ENCODE measurements at regions not wholly inside any gene's neighbourhood (a gene's known extent, or its start where the extent isn't known, plus 50 kb on each side); places are given as distances from the start of the nearest gene placed in this dataset.

GRCh38 chr15:97838606-97839210 lies 121.8 kb upstream of the ARRDC4 start:
- no peaks in the 10 kb centered on the region for H3K36me3 Mint-ChIP-seq
- H3K9me3 Mint-ChIP-seq = peaks cover 6% of the 10 kb centered on the region

GRCh38 chr15:97840501-97840900 lies 120.0 kb upstream of the ARRDC4 start:
- no peaks in the 10 kb centered on the region for H3K9me3 Mint-ChIP-seq
- H3K27me3 Mint-ChIP-seq = no peaks in the 10 kb centered on the region
- no peak overlapping the region for H3K27ac Mint-ChIP-seq
- no peak overlapping the region for H3K4me3 Mint-ChIP-seq
- H3K4me1 Mint-ChIP-seq = no peaks in the 10 kb centered on the region
- no peaks in the 10 kb centered on the region for H3K36me3 Mint-ChIP-seq

More at GRCh38 chr15:97838606-97839210, 121.8 kb upstream of the ARRDC4 start:
- Mint-ChIP-seq H3K27me3 (peaks cover 2% of the 10 kb centered on the region), H3K4me3 (no peak overlapping the region), H3K27ac (no peak overlapping the region), H3K4me1 (no peaks in the 10 kb centered on the region)

GRCh38 chr15:97841558-97841957 lies 118.9 kb upstream of the ARRDC4 start:
- no peaks in the 10 kb centered on the region for H3K36me3 Mint-ChIP-seq
- H3K27ac Mint-ChIP-seq = no peak overlapping the region
- no peak overlapping the region for H3K4me3 Mint-ChIP-seq
- peaks cover under 1% of the 10 kb centered on the region for H3K27me3 Mint-ChIP-seq
- no peaks in the 10 kb centered on the region for H3K4me1 Mint-ChIP-seq
- no peaks in the 10 kb centered on the region for H3K9me3 Mint-ChIP-seq

GRCh38 chr15:97849183-97849582 lies 111.3 kb upstream of the ARRDC4 start:
- H3K27me3 Mint-ChIP-seq = peaks cover 4% of the 10 kb centered on the region
- H3K27ac Mint-ChIP-seq = no peak overlapping the region
- no peaks in the 10 kb centered on the region for H3K4me1 Mint-ChIP-seq
- H3K4me3 Mint-ChIP-seq = no peak overlapping the region
- H3K9me3 Mint-ChIP-seq = no peaks in the 10 kb centered on the region
- no peaks in the 10 kb centered on the region for H3K36me3 Mint-ChIP-seq

- Mint-ChIP-seq H3K27ac (no peak overlapping the region), H3K9me3 (peaks cover 5% of the 10 kb centered on the region), H3K4me1 (no peaks in the 10 kb centered on the region), H3K36me3 (no peaks in the 10 kb centered on the region), H3K27me3 (peaks cover 1% of the 10 kb centered on the region), H3K4me3 (no peak overlapping the region)
Observed at GRCh38 chr15:97858296-97858695, 102.2 kb upstream of the ARRDC4 start.

DNA sequence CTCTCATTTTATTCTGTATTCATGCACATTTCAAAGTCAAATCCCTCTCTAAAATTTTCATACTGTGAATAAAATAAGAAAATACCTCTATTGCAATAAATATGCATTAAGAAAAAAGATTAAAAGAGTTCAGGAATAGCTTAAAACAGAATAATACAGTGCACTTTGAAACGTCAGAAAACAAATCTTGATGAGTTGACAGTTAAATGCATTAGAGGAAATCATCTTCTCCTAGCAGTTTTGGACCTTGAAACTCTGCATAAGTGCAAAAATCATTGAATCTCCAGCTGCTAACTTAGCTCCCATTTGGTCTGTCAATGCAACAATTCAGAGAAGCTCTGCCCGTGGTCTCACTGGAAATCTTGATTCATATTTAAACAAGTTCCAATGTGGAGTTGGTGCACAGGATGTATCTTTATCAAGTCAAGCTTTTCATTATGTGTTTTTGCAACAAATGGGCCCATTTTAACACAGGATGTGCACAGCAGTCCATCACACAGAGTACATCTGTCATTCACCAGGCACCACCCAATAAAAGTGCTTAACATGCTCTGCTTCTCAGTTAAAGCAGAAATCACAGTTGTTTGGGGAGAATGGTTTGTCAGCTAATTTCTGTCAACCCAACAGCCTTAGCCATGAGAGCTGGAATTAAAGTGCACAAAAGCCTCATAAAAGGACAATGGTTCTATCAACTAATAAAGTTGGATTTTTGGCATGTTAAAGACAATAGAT lies 98.8 kb upstream of the ARRDC4 start:
- H3K9me3 Mint-ChIP-seq = peaks cover 5% of the 10 kb centered on the region
- no peak overlapping the region for H3K4me3 Mint-ChIP-seq
- H3K36me3 Mint-ChIP-seq = no peaks in the 10 kb centered on the region
- no peaks in the 10 kb centered on the region for H3K4me1 Mint-ChIP-seq
- no peak overlapping the region for H3K27ac Mint-ChIP-seq
- peaks cover 3% of the 10 kb centered on the region for H3K27me3 Mint-ChIP-seq

- H3K4me3 Mint-ChIP-seq = no peak overlapping the region
- H3K36me3 Mint-ChIP-seq = no peaks in the 10 kb centered on the region
- H3K9me3 Mint-ChIP-seq = peaks cover 5% of the 10 kb centered on the region
- no peak overlapping the region for H3K27ac Mint-ChIP-seq
- peaks cover 7% of the 10 kb centered on the region for H3K27me3 Mint-ChIP-seq
- no peaks in the 10 kb centered on the region for H3K4me1 Mint-ChIP-seq
Observed at GRCh38 chr15:97866959-97867358, 93.5 kb upstream of the ARRDC4 start.

DNA sequence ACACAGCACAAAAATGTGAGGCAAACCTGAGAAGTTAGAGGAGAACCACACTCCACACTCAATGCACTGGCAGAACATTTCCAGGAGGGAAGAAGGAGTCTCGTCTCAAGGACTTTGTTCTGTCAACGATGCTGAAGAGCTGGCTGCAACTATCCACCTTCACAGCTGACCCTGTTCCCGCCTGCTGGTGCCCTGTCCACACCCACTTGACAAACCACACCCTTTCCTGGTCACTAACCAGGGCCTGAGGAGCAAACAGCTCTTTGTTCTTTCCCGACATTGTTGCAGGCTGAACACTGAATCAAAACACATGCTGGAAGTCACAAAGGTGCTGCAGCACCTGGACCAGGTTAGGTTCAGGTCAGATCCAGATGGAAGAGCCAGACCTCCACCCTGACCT lies 92.6 kb upstream of the ARRDC4 start:
- H3K4me1 Mint-ChIP-seq = no peaks in the 10 kb centered on the region
- no peaks in the 10 kb centered on the region for H3K9me3 Mint-ChIP-seq
- H3K27ac Mint-ChIP-seq = no peak overlapping the region
- no peak overlapping the region for H3K4me3 Mint-ChIP-seq
- no peaks in the 10 kb centered on the region for H3K36me3 Mint-ChIP-seq
- peaks cover 7% of the 10 kb centered on the region for H3K27me3 Mint-ChIP-seq

DNA sequence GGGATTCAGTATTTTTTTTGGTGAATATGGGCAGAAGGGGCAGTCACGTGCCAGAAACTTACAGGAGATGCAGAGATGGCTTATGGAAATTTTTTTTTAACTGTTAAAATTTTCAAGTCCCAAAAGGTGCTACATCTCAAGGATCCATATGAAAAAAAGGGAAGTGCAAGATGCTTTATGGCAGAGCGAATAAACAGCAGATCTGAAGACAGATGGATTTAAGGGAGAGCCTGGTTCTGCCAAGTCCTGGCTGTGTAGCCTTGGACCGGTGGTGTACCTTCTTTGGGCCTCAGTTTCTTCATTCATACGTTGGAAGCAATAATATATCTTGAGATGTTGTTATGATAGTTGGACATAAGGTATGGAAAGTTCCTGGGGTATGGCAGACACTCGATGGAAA lies 91.5 kb upstream of the ARRDC4 start:
- H3K36me3 Mint-ChIP-seq = no peaks in the 10 kb centered on the region
- no peaks in the 10 kb centered on the region for H3K9me3 Mint-ChIP-seq
- no peak overlapping the region for H3K4me3 Mint-ChIP-seq
- H3K27me3 Mint-ChIP-seq = peaks cover 7% of the 10 kb centered on the region
- no peak overlapping the region for H3K27ac Mint-ChIP-seq
- no peaks in the 10 kb centered on the region for H3K4me1 Mint-ChIP-seq

GRCh38 chr15:97870771-97871170 lies 89.7 kb upstream of the ARRDC4 start:
- Mint-ChIP-seq H3K27ac (no peak overlapping the region), H3K4me3 (no peak overlapping the region), H3K36me3 (no peaks in the 10 kb centered on the region), H3K4me1 (no peaks in the 10 kb centered on the region), H3K9me3 (no peaks in the 10 kb centered on the region), H3K27me3 (peaks cover 7% of the 10 kb centered on the region)

DNA sequence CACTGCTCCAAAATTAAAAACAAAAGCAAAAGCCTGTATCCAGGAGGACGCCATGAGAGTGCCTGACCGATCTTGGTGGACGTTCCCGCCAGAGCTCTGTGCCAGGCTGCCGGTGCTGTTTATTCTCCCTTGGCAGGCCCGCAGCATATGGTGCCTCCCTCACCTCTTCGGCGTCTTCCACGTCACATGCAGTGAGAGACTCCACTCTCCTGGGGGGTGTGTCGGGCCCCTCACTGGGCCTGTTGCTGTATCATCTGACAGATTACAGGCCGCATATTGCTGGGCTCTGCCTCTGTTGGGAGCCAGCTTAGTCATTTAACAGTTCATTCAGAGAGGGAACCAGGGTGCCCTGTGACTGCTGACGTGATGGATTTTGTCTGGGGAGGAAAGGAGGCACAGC lies 86.4 kb upstream of the ARRDC4 start:
- Mint-ChIP-seq H3K36me3 (no peaks in the 10 kb centered on the region), H3K4me1 (no peaks in the 10 kb centered on the region), H3K27me3 (peaks cover 2% of the 10 kb centered on the region), H3K27ac (no peak overlapping the region), H3K9me3 (no peaks in the 10 kb centered on the region), H3K4me3 (no peak overlapping the region)

GRCh38 chr15:97875025-97875512 lies 85.4 kb upstream of the ARRDC4 start:
- Mint-ChIP-seq H3K9me3 (no peaks in the 10 kb centered on the region), H3K4me3 (no peak overlapping the region), H3K27ac (no peak overlapping the region), H3K27me3 (peaks cover 2% of the 10 kb centered on the region), H3K4me1 (no peaks in the 10 kb centered on the region), H3K36me3 (no peaks in the 10 kb centered on the region)

- no peaks in the 10 kb centered on the region for H3K36me3 Mint-ChIP-seq
Observed at GRCh38 chr15:97875513-97876280, 84.8 kb upstream of the ARRDC4 start.

DNA sequence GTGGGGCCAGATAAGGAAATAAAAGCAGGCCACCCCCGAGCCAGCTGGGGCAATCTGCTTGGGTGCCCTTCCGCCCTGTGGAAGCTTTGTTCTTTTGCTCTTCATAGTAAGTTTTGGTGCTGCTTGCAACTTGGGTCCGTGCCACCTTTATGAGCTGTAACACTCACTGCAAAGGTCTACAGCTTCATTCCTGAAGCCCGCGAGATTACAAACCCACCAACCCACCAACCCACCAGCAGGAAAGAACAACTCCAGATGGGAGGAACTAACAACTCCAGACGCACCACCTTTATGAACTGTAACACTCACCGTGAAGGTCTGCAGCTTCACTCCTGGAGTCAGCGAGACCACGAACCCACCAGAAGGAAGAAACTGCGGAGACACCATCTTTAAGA lies 84.2 kb upstream of the ARRDC4 start:
- Mint-ChIP-seq H3K4me3 (no peak overlapping the region), H3K27me3 (peaks cover 4% of the 10 kb centered on the region), H3K4me1 (no peaks in the 10 kb centered on the region), H3K27ac (no peak overlapping the region), H3K36me3 (no peaks in the 10 kb centered on the region), H3K9me3 (no peaks in the 10 kb centered on the region)

More at GRCh38 chr15:97875513-97876280, 84.8 kb upstream of the ARRDC4 start:
- Mint-ChIP-seq H3K4me1 (no peaks in the 10 kb centered on the region), H3K9me3 (no peaks in the 10 kb centered on the region), H3K27ac (no peak overlapping the region), H3K4me3 (no peak overlapping the region), H3K27me3 (peaks cover 4% of the 10 kb centered on the region)

GRCh38 chr15:97881346-97881965 lies 79.0 kb upstream of the ARRDC4 start:
- no peak overlapping the region for H3K27ac Mint-ChIP-seq

More at GRCh38 chr15:97881346-97881965, 79.0 kb upstream of the ARRDC4 start:
- Mint-ChIP-seq H3K4me1 (no peaks in the 10 kb centered on the region), H3K27me3 (peaks cover 4% of the 10 kb centered on the region), H3K4me3 (no peak overlapping the region), H3K9me3 (no peaks in the 10 kb centered on the region), H3K36me3 (no peaks in the 10 kb centered on the region)

Data from activated naive CD4-positive, alpha-beta T cell treated with anti-CD3 and anti-CD28 coated beads, Interleukin-2, amount 50 U/mL, for 24 hours (primary cell).